ENCODE measurements at regions not wholly inside any gene's neighbourhood (a gene's known extent, or its start where the extent isn't known, plus 50 kb on each side); places are given as distances from the start of the nearest gene placed in this dataset.

- TF ChIP-seq CTCF (IDR thresholded peaks at IDR 0.05) = no peak
- no peak for TF ChIP-seq POLR2A (IDR thresholded peaks at IDR 0.05)
These were observed 235.3 kb downstream of the BTBD3 start for GRCh38 chr20:12152996-12153395.
